Inferior parietal cortex (tissue), 1 donor: ENCODE measurements at regions not wholly inside any gene's neighbourhood (a gene's known extent, or its start where the extent isn't known, plus 50 kb on each side); places are given as distances from the start of the nearest gene placed in this dataset.
A peak's percentile ranks its signal among the peaks of the same experiment; 100 is the strongest.
"Not testable (repeated sequence)": the region's sequence is repeated elsewhere in the genome, so short reads cannot be mapped to it uniquely, and the experiment has no call there.

Experiments used
- DNase-seq: peaks from one replicate; pipeline ENCODE4 v3.0.0-alpha.2; 2016; ENCODE audit errors: extremely low spot score

DNA sequence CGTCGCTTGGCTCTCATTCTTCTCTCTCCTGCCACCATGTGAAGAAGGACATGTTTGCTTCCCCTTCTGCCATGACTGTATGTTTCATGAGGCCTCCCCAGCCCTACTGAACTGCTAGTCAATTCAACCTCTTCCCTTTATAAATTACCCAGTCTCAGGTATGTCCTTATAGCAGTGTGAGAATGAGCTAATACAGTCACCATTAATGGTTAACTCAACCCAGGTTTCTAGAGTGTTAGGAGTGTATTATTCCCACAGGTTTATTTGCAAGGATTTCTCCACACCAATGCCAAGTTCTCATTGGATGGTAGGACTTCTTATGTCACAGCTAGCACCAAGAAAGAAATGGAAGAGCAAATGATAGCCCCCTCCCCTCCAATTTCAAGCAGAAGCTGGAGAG, 71.9 kb downstream of the DYNAP start:
- DNase-seq = no peak

DNA sequence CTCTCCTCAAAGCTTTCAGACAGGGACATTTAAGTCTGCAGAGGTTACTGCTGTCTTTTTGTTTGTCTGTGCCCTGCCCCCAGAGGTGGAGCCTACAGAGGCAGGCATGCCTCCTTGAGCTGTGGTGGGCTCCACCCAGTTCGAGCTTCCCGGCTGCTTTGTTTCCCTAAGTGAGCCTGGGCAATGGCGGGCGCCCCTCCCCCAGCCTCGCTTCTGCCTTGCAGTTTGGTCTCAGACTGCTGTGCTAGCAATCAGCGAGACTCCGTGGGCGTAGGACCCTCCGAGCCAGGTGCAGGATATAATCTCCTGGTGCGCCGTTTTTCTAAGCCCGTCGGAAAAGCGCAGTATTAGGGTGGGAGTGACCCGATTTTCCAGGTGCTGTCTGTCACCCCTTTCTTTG, 78.7 kb downstream of the DYNAP start:
- DNase-seq = not testable (repeated sequence)

DNA sequence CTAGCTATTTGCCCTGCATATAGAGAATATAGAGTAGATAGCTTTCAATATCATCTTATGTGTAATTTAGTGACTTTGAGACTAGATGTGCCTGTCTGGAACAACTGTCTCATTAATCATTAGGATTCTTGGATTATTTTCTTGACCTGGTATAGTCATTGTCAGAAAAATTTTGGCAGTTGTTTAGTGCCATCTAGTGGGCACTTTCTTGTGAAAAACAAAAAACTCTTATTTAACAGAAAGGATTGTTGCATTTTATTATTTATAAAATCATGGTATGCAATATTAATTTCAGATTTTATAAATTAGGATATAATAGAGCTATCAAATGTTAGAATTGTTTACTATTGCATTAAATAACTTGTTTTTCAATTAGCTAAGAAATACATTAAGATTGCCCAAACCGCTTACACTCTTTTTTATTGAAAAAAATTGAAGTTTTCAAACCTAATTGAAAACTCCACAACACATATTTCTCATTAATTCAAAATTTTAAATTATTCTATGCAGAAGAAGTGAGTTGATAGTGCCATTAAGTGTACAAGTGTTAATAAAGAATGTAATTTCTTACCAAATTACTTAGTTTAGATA, 80.3 kb downstream of the DYNAP start:
- peak; percentile 74 for DNase-seq

DNA sequence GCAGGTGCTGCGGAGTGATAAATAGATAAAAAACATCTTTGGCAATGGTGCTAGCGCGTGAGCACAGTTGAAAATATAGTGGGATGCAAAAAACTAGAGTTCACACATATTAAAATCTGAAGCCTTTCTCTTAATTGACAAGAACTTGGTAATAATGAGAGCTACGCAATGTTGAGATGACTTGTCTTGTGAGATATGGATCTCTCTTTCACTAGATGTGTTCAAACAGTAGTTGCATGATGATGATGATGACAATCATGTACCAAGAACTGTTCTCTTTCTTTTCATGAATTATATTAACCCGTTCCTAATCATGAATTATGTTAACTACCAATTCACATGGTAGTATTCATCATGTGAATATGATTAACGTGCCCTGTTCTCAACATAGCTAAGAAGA, 81.1 kb downstream of the DYNAP start:
- DNase-seq = no peak

DNA sequence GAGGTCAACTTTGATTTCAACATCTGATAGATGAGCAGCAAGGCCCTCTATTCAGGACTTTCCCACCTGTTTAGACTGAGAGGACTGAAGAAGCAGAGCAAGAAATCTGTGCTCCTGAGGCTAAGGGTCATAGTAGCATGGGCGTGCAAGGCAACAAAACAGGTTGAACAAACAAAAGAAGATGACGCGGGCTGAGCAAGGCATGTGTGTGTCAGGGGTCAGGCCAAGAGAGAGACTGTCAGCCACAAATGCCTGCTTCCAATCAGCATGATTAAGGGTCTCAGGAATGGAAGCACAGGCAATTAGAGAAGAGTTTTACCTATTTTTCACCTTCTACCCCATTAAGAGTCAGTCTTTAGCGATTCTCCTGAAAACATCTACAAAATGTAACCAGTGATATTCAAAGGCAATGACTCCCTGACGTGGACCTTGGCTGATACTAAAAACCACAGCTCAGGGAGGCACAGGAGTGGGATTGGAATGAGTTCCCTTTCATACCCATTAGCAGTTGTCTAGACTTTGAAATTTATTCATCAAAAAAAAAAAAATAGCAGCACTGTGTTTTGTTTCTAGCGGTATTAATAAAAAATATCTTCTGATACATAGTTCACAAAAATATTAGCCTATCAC, 81.9 kb downstream of the DYNAP start:
- no peak for DNase-seq

DNA sequence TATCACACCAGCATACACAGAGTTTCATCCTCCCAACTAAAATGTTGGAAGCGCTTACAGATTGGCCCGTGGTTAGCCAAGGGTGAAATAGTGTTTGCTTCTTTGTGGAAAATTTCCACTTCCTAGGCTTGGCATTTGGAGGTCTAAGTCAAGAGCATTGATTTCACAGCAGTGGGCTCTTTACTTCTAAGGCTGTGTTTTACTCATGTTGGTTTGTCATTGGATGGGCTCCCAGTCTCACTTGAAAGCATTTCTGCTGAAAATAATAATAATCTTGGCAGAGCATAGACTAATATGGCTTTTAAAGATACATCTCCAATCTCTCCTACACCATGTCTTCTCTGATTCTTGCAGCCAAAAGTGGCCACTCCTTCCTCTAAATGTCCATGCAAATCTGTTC, 82.9 kb downstream of the DYNAP start:
- no peak for DNase-seq

DNA sequence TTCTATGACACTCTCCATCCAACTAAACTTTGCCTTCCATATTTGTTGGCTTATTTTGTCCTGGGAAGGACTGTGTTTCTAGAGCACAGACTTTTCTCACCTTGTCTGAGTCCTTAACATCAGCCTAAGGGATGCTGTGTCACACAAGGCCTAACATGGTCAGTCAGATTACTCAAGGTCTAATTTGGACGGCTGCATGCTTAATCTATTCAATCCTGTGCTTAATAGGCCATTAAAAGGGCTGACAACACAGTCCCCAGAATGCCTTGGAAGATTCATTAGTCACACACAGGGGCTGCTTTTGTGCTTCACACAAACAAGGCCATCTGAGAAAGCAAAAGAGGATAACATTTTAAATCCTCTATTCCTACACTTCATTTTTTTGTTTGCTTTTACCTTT, 84.0 kb downstream of the DYNAP start:
- DNase-seq = no peak

DNA sequence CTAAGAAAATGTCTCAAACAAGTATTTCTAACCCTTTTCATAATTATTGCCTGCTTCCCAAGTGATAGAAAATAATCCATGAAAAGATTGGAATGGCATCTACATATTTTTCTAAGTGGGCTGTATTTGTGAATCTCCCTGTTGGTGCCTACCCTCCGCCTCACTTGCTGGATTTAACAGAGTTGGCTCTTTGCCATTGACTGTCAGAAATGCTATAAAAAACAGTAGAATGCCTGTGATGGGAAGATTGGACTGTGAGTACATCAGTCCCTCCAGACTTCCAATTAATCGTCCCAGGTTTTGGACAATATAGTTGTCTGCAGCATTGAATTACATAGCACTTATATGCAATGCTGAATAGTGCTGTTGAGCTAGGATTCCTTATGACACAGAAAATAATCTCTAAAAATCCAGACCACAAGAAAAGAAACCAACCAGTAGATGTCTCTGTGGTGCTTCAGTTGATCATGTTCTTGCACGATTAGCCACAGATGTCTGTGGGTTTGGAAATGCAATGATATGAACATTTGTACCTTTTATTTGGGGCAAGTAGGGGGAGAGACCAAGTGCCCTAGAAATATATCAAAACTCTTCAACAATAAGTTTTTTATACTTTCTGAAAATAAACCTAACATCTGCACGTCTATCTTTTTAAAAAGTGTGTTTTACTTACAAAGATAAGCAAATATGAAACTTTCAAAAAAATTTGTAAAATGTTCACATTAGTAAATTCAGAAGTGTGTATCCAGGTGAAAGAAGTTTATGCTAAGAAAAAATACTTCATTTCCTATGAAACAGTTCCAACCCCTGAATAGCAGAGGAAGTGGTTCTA, 88.5 kb downstream of the DYNAP start:
- DNase-seq = peak; percentile 85

DNA sequence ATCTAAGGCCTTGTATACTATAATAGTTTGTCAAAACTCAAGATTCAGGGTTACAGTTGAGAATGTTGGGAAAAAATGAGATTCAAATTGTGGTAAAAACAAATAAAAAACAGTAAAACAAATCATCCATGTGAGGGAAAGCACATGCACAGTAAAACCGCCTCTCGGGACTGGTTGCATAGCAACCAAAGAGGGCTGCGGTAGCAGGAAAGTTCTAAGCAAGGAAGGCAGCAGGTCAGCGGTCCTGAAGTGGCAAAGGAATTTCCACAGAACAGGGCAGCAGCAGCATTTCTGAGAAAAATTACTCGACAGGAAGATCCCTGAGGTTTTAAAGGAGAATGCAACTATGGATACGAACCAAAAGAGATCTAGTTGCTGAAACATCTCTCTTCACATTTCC, 93.7 kb downstream of the DYNAP start:
- no peak for DNase-seq

DNA sequence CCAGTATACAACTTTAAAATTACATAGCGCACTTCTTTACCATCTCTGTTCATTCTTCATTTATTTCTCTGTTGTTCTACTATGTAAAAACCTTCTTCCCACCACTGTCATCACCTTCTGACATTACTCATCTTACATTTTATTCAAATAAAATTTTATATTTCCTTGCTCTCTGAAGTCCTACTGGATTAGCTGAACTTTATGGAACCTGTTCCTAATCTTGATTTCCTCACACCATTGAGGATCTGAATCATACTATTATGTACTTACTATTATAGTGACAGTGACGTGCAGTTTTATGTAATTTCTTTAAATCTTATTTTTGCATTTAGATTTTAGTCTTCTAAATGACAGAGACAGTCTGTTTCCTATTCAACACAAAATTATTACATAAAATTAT, 98.3 kb downstream of the DYNAP start:
- no peak for DNase-seq

DNA sequence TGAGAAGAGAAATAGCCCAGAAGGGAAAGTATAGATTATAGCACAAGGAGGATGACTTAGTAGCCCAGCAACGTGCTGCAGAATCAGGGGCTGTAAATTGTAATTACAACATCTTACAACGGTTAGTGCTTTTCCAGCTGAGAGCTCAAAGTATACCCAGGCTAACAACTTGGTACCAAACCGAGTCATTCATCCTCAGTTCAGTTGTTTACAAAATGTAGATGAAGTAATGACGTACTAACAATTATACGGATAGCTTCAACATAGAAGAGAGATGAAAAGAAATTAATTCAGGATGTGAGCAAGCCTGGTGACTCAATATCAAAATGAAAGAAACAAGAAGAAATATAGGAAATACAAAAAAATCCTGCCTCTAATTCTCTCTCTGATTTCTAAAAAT, 99.2 kb downstream of the DYNAP start:
- DNase-seq = no peak

DNA sequence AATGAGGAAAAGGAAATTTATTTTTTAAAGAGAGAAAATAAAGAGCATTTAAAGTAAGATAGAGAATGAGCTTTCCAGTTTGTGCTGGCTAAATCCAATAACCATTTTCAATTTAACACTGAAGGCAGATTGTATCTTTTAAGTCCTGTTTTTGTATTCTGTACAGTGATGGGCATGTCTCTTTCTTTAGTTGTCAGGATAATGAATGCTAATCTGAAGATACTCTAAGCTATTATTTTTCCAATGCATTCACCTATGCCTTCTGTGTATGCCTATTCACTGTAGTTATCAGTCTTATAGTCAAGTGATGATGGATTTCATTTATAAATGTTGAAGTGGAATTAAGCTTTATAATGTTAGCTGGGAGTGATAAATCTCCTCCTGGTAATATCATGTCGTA, 101.4 kb downstream of the DYNAP start:
- DNase-seq = no peak

DNA sequence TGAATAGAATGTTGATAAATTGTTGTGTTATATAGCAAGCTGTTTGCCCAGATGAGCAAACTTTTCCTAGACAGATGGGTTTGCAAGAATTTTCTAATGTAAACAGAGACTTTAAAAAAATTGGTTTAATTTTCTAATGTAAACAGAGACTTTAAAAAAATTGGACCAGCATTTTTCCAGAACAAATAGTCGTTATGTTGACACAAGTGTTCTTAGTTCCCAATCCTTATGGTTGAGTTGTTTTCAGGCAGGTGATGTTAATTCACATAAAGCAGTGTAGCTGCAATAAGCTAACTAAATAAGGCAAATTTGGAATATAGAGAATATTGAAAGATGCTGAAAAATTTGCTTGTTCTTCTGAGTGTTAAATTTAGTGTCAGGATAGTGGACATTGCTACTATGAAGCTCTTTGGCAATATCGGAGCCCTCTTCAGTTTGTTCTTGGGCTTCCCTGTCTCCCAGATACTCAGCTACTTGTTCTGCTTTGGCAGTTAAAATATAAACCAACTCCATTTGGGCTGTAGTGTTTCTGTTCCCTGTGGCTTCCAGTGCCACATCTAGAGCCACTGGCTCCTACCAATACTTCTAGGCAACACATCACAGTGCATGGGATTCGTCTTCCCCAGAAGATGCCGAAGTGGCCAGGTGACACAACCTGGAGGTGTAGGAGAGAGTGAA, 105.7 kb downstream of the DYNAP start:
- DNase-seq = no peak

DNA sequence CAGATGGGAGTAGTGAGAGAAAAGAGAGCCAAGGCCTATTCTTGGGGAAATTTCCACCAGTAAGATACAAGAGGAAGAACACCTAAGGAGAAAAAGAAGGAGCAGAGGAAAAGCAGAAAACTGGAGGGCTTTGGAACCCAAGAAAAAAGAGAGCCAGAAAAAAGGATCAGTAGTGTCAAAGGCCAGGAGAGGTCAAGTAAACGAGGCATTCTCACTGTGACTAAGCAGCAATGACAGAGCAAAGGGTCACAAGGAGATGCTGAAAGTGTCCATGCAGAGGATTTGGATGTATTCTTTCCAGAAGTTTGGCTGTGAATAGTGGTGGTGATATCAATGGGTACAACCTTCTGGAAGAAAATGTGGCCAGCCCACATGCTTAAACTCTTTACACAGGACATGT, 109.5 kb downstream of the DYNAP start:
- DNase-seq = no peak

DNA sequence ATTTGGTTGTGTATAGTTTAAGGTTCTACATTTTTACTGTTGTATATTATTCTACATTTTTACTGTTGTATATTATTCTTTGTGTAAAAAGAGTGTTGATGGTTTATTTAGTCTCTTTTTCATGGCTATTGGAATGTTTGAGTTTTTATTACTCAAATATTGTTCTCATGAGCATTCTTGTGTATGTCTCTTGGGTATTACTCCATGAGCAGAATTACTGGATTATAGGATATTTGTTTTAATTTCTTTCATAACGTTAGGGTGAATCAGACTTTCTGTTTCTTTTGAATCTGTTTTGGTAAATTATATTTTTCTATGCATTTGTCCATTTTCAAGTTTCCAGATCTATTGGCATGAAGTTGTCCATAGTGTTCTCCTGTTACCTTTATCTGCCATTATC, 111.6 kb downstream of the DYNAP start:
- no peak for DNase-seq

DNA sequence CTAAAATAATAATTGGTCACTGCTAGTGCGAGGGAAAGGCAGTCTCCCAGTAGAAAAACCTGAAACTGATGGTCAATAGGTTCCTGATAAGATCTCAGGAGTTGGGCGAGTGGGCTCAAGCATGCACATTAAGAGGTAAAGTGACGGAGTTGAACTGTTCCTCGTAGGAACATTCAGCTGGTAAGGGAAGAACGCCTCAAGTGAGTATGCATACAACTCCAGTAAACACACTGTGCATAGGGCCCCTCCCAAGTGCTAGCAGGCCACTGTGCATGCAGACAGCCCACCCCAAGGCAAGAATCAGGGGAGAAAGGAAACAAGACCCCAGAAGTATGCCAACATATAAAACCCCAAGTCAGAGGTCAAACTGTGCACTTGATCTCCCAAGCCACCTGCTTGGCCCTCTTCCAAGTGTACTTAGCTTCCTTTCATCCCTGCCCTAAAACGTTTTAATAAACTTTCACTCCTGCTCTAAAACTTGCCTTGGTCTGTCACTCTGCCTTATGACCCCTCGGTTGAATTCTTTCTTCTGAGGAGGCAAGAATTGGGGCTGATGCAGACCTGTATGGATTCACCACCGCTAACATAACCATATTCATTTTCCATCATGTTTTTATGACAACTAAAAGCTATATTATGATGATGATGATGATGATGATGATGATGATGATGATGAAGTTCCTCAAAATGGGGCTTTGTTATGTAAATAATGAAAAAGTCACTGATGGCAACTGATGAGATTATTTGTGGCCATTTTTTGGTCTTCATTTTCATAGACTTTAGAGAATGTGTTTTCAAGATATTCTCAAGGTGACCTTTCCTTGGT, 118.0 kb upstream of the RAB27B start:
- no peak for DNase-seq

DNA sequence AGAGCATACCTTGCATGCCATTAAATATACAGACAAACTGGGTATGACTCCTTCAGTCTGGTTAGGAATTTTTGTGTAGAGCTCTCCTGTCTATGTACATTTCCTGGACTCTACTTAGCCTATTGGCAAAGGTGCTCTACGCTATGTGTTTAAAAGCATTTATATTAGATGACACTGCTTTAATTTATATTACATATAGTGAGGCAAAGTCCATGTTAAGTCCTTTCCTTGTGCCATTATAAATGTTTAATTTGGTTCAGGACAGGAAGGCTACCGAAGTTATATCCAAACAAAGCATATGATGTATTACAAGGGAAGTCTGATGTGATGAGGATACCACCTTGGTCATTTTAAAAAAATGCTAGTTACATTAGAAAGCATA, 117.4 kb upstream of the RAB27B start:
- DNase-seq = no peak

DNA sequence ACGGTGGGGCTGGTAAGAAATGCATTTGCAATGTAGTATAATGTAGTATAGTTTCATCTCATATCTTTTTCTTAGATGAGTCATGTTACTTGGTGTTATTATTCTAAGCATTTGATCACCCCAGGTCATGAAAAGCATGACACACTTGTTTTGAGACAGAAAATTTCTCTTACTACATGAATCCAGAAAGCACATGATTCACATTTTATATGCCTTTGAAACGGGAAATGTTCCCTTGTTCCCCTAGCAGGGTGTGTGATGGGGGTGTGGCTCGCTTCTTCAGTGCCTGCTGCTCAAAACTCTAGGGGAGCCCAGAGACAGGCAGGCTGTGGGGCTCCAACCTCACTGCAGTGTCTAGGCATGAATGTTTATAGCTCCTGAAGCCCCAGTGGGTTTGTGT, 116.0 kb upstream of the RAB27B start:
- no peak for DNase-seq

DNA sequence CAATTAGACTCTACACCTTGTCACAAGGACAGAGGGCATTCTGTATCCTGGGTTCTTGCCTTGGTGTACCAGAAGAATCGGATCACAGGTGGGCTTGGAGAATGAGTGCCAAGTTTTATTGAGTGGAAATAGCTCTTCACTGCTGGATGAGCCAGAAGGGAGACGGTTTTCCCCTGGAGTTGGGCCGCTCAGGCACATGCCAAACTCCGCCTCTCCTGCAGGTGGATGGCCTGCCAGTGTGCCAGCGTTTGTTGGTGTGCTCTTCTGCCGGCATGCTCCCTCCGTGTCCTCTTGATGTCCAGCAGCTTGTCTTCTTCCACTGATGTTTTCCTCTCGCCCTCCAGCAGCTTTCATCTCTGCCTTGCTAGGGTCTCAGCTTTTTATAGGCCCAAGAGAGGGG, 115.5 kb upstream of the RAB27B start:
- DNase-seq = no peak

DNA sequence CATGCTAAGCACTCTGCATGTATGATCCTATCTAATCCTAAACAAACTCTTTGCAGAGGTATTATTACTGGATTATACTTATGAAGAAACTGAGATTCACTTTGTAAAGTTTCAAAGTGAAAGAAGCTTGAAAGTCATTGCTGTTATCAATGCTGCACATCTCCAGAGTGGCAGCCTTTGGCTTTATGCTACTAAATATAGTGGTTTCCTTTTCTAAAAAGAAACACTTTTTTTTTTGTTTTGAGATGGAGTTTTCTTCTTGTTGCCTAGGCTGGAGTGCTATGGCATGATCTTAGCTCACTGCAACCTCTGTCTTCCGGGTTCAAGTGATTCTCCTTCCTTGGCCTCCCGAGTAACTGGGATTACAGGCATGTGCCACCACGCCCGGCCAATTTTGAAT, 114.9 kb upstream of the RAB27B start:
- no peak for DNase-seq

DNA sequence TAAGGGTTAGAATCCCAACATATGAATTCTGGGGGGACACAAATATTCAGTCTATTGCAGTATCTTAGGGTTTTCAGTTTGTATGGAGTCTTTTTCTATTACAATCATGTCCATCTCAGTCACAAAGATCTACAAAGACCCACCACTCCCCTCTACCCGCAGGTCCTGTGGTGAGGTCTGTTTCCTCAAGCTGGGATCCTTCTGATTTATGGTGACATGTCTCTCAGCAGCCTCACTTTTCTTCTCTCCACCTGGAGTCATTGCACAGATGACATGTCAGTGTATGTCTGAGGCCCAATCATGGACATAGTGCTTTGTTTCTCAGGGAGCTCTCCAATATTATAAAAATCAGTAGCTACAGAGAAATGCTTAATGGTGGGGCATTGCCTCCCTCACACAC, 113.4 kb upstream of the RAB27B start:
- DNase-seq = no peak

DNA sequence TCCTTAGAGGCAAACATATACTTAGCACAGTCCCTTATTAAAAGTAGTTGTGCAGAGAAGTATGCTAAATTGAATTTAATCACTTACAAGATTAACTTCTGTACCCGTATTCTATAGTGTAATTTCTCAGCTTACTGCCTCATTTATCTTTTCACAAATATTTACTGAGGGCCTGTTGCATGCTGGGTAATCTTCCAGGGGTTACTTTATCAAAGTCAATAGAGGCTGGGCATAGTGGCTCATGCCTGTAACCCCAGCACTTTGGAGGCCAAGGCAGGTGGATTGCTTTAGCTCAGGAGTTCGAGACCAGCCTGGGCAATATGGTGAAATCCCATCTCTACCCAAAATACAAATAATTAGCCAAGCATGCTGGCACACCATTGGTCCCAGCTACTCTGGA, 111.7 kb upstream of the RAB27B start:
- DNase-seq = no peak
